Neural progenitor cell (in vitro differentiated cells): ENCODE measurements at regions not wholly inside any gene's neighbourhood (a gene's known extent, or its start where the extent isn't known, plus 50 kb on each side); places are given as distances from the start of the nearest gene placed in this dataset.

Experiments
- EZH2 ChIP-seq: fragments of 200-600 bp; sonication (generic); IDR thresholded peaks from 2 replicates; pipeline ENCODE4 v1.6.1; 2017; ENCODE audit warnings: antibody characterized with exemption, mild to moderate bottlenecking, moderate library complexity
- EZH2phosphoT487 ChIP-seq: fragments of 200-600 bp; sonication (generic); IDR thresholded peaks from 2 replicates; pipeline ENCODE4 v1.6.1; 2017; ENCODE audit warnings: antibody characterized with exemption
- TF ChIP-seq, protein P1 (sequence below): fragments of 200-600 bp; sonication (generic); IDR thresholded peaks from 2 replicates; pipeline ENCODE4 v1.5.1; 2017; ENCODE audit warnings: antibody characterized with exemption, mild to moderate bottlenecking

DNA sequence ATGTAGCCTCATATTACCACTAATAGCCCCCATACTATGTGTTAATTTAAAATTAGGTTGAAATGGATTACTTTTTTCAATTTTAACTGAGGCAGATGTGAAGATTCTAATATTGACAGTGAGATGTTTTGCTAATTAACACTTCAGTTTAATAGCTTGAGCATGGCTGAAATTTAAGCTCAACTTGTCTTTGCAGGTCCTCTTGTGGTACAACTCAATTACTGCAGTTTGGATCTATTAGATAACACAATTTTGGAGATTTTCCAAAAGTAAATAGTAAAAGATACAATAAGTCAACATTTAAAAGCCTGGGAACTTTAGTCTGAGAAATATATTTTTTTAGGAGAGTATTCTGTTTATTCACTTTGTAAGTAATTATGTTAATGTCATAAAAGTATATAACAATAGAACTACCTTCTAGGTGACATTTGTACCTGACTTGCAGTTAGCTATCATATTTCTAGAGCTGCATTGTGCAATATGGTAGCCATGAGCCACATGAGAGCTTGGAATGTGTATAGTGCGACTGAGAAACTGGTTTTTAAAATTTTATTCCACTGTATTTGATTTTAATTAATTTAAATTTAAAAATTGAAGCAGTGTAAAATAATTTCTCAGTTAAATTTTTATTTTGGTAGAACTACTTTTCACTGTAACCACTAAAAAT lies 73.1 kb upstream of the FMR1 start:
- TF ChIP-seq, protein P1, sequence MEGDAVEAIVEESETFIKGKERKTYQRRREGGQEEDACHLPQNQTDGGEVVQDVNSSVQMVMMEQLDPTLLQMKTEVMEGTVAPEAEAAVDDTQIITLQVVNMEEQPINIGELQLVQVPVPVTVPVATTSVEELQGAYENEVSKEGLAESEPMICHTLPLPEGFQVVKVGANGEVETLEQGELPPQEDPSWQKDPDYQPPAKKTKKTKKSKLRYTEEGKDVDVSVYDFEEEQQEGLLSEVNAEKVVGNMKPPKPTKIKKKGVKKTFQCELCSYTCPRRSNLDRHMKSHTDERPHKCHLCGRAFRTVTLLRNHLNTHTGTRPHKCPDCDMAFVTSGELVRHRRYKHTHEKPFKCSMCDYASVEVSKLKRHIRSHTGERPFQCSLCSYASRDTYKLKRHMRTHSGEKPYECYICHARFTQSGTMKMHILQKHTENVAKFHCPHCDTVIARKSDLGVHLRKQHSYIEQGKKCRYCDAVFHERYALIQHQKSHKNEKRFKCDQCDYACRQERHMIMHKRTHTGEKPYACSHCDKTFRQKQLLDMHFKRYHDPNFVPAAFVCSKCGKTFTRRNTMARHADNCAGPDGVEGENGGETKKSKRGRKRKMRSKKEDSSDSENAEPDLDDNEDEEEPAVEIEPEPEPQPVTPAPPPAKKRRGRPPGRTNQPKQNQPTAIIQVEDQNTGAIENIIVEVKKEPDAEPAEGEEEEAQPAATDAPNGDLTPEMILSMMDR: peak; percentile 66
- TF ChIP-seq EZH2: no peak
- TF ChIP-seq EZH2phosphoT487: no peak
